ENCODE measurements at regions not wholly inside any gene's neighbourhood (a gene's known extent, or its start where the extent isn't known, plus 50 kb on each side); places are given as distances from the start of the nearest gene placed in this dataset.

GRCh38 chr3:30331519-30331918 is 274.9 kb upstream of the TGFBR2 start:
- H3K4me3 ChIP-seq (ENCODE audit: low read length) = no peak overlapping the region
- no peak overlapping the region for H2AFZ ChIP-seq (ENCODE audit: low read depth, low read length)
- no peak overlapping the region for H3K9ac ChIP-seq (ENCODE audit: low read length)

GRCh38 chr3:30332196-30333021 is 274.0 kb upstream of the TGFBR2 start:
- H3K79me2 ChIP-seq (replicated peaks; ENCODE audit: insufficient read depth, low read length) = no peaks in the 10 kb centered on the region
- H3K9me3 ChIP-seq (ENCODE audit: low read length) = no peaks in the 10 kb centered on the region
- H3K9ac ChIP-seq (ENCODE audit: low read length) = no peak overlapping the region
- H3K4me2 ChIP-seq (ENCODE audit: low read length) = no peak overlapping the region
- no peaks in the 10 kb centered on the region for H3K9me2 ChIP-seq (ENCODE audit: insufficient read depth, low read length)
- H3F3A ChIP-seq (ENCODE audit: insufficient read depth, low read length, poor library complexity, severe bottlenecking) = no peaks in the 10 kb centered on the region
- H3K27ac ChIP-seq (ENCODE audit: low read length) = no peak overlapping the region
- no peaks in the 10 kb centered on the region for H3K27me3 ChIP-seq (ENCODE audit: insufficient read depth, low read depth, low read length)
- no peak overlapping the region for H3K4me3 ChIP-seq (ENCODE audit: low read length)
- H3K36me3 ChIP-seq (ENCODE audit: insufficient read depth, low read length) = no peaks in the 10 kb centered on the region
- H2AFZ ChIP-seq (ENCODE audit: low read depth, low read length) = no peak overlapping the region
- no peaks in the 10 kb centered on the region for H4K20me1 ChIP-seq (ENCODE audit: insufficient read depth)
- no peak for TF ChIP-seq RAD21 (conservative IDR thresholded peaks at IDR 0.05)
- TF ChIP-seq CTCF (IDR thresholded peaks at IDR 0.05; ENCODE audit: poor library complexity, severe bottlenecking) = no peak
- no peak for TF ChIP-seq EP300 (conservative IDR thresholded peaks at IDR 0.05; ENCODE audit: poor library complexity, severe bottlenecking)
- TF ChIP-seq POLR2AphosphoS5 (IDR thresholded peaks at IDR 0.05) = no peak
- no peak for TF ChIP-seq SMC3 (conservative IDR thresholded peaks at IDR 0.05; ENCODE audit: poor library complexity)
- TF ChIP-seq MXI1 (conservative IDR thresholded peaks at IDR 0.05; ENCODE audit: poor library complexity, severe bottlenecking) = no peak
- TF ChIP-seq TAF1 (IDR thresholded peaks at IDR 0.05; ENCODE audit: low read depth) = no peak

More at GRCh38 chr3:30331519-30331918, 274.9 kb upstream of the TGFBR2 start:
- H3K27ac ChIP-seq (ENCODE audit: low read length) = no peak overlapping the region
- no peaks in the 10 kb centered on the region for H4K20me1 ChIP-seq (ENCODE audit: insufficient read depth)
- no peaks in the 10 kb centered on the region for H3F3A ChIP-seq (ENCODE audit: insufficient read depth, low read length, poor library complexity, severe bottlenecking)
- no peaks in the 10 kb centered on the region for H3K36me3 ChIP-seq (ENCODE audit: insufficient read depth, low read length)
- TF ChIP-seq CTCF (IDR thresholded peaks at IDR 0.05; ENCODE audit: poor library complexity, severe bottlenecking) (no peak), EZH2 (IDR thresholded peaks at IDR 0.05; ENCODE audit: borderline replicate concordance, insufficient read depth, low read length, poor library complexity, severe bottlenecking) (no peak), RAD21 (conservative IDR thresholded peaks at IDR 0.05) (no peak), TAF1 (IDR thresholded peaks at IDR 0.05; ENCODE audit: low read depth) (no peak), REST (IDR thresholded peaks at IDR 0.05; ENCODE audit: borderline replicate concordance) (no peak), EP300 (conservative IDR thresholded peaks at IDR 0.05; ENCODE audit: poor library complexity, severe bottlenecking) (no peak), MXI1 (conservative IDR thresholded peaks at IDR 0.05; ENCODE audit: poor library complexity, severe bottlenecking) (no peak), POLR2AphosphoS5 (IDR thresholded peaks at IDR 0.05) (no peak), SMC3 (conservative IDR thresholded peaks at IDR 0.05; ENCODE audit: poor library complexity) (no peak)
- H3K9me2 ChIP-seq (ENCODE audit: insufficient read depth, low read length) = no peaks in the 10 kb centered on the region
- no peaks in the 10 kb centered on the region for H3K79me2 ChIP-seq (replicated peaks; ENCODE audit: insufficient read depth, low read length)
- no peak overlapping the region for H3K4me2 ChIP-seq (ENCODE audit: low read length)
- no peaks in the 10 kb centered on the region for H3K27me3 ChIP-seq (ENCODE audit: insufficient read depth, low read depth, low read length)
- H3K9me3 ChIP-seq (ENCODE audit: low read length) = no peaks in the 10 kb centered on the region

All from neural cell (in vitro differentiated cells).